Fibroblast of pulmonary artery (primary cell): ENCODE measurements at regions not wholly inside any gene's neighbourhood (a gene's known extent, or its start where the extent isn't known, plus 50 kb on each side); places are given as distances from the start of the nearest gene placed in this dataset.

Experiments used
- DNase-seq: peaks from one replicate; pipeline ENCODE4 v3.0.0-alpha.2; 2010; ENCODE audit warnings: low read depth
- H3K4me3 ChIP-seq: replicated peaks from 2 replicates; pipeline ENCODE4 v1.5.1; 2011; ENCODE audit warnings: low read depth, mild to moderate bottlenecking, control low read depth, low read length, moderate library complexity
- CTCF ChIP-seq: IDR thresholded peaks from 2 replicates; pipeline ENCODE4 v1.5.1; 2011; ENCODE audit warnings: mild to moderate bottlenecking, control low read depth, low read length, inconsistent platforms; ENCODE audit errors: missing control alignments

DNA sequence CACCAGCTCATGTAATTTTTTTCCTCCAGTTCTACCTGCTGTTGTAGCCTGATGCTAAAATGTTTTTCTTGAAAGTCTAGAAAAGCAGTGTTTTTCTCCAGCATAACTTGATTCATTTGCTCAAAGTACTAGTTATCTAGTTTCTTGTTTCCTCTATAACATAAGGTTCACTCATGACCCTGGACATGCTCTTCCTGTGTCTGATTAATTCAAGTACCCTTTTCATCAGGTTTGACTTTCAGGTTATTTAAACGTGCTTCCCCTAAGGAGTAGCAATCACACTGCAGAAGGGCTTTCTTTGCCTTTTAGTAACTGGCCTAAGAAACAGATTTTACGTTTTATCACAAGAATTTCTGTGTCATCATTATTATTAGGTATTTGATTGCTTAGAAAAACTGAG, 66.8 kb upstream of the EGFL6 start:
- DNase-seq: no peak
- TF ChIP-seq CTCF: no peak
- H3K4me3 ChIP-seq: no peak overlapping the region

DNA sequence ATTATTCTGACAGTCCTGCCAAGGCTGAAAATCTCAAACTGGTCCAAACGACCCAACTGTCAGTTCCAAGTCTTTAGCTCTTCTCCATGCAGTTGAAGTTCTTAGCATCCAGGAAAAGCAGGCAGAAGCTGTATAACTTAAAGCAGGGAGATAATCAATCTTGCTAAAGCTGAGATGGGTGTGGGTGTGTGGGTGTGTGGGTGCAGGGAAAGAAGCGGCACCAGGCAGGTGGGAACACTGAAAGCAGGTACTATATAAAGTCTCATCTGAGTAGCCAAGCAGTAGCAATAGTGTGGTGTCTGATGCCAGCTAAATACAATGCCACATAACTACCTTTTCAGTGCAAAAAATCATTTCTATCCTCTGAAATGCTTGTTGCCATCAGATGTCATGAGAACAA, 69.7 kb upstream of the EGFL6 start:
- DNase-seq: no peak
- no peak for TF ChIP-seq CTCF
- H3K4me3 ChIP-seq: no peak overlapping the region

GRCh38 chrX:13498238-13498637, 71.2 kb upstream of the EGFL6 start:
- TF ChIP-seq CTCF: no peak
- H3K4me3 ChIP-seq: no peak overlapping the region
- DNase-seq: no peak

DNA sequence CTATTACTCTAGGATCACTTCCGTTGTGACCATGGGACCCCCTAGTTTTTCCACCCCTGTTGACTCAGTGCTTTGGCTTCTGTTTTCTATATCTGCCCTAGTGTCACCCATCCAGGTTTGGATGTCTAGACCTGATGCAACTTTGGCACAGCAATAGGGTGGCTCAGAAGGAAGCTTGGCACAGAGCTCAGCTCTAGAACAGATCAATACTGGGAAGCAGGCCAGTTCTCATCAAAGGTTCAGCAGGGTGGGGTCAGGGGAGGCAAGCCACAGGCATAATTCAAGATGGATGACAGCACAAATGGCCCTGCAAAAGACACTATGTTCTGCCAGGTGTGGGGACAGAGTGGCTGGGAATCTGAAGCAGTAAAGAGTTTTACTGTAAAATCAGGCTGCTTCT, 74.2 kb upstream of the EGFL6 start:
- no peak for TF ChIP-seq CTCF
- no peak for DNase-seq
- H3K4me3 ChIP-seq: no peak overlapping the region

DNA sequence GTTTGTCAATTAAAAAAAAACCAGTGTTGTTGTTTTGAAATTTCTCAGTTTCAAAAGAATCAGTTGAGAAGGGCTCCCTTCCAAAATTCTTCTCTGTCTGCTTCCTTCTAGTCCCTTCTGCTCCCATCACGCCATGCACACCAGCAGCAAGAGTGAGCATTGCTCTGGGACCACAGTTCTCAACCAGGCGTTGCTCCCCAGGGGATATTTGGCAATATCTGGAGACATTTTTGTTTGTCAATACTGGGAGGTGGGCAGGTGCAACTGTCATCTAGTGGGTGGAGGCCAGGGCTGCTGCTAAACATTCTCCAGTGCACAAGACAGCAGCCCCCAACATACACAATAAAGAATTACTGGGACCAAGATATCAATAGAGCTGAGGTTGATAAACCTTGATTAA, 74.8 kb upstream of the EGFL6 start:
- no peak for DNase-seq
- no peak overlapping the region for H3K4me3 ChIP-seq
- TF ChIP-seq CTCF: no peak

- TF ChIP-seq CTCF: no peak
- H3K4me3 ChIP-seq: no peak overlapping the region
- no peak for DNase-seq
Observed at GRCh38 chrX:13493659-13494058, 75.7 kb upstream of the EGFL6 start.

DNA sequence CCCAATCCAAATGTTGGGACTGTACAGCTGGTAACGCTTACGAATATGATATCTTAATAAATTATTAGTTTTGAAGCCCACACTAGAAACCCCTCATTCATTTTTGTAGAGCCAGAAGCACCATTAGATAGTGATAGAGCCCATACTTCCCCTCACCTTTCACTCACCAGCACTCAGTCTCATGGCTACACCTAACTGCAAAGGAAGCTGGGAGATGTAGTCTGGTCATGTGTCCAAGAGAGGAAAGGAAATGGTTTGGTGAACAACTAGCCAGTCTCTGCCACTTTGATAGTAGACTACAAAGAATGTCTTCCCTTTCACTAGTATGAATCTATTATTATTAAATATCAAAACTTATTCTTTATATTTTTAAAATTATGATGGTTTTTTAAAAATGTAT, 77.1 kb upstream of the EGFL6 start:
- no peak for DNase-seq
- H3K4me3 ChIP-seq: no peak overlapping the region
- no peak for TF ChIP-seq CTCF
